Activated naive CD4-positive, alpha-beta T cell treated with anti-CD3 and anti-CD28 coated beads, Interleukin-2, amount 50 U/mL, for 72 hours (primary cell): ENCODE measurements at regions not wholly inside any gene's neighbourhood (a gene's known extent, or its start where the extent isn't known, plus 50 kb on each side); places are given as distances from the start of the nearest gene placed in this dataset.
"Not testable (repeated sequence)": the region's sequence is repeated elsewhere in the genome, so short reads cannot be mapped to it uniquely, and the experiment has no call there.

ENCODE experiments used
- ATAC-seq, 2 donors: fragments of 150-1000 bp; cut with Tn5 transposase; 2 replicates each; pipeline ENCODE4 v1.10.0; 2021; ENCODE audit warnings: mild to moderate bottlenecking in 2 of 2, moderate library complexity in 2 of 2
- DNase-seq, 2 donors: peaks; one replicate each; pipeline ENCODE4 v3.0.0; 2021 to 2022; ENCODE audit warnings: low spot score in 2 of 2
- H3K27ac Mint-ChIP-seq, 2 donors: one replicate each; pipeline ENCODE4 v1.8.0; 2022; ENCODE audit warnings: mild to moderate bottlenecking in 2 of 2, mixed read lengths in 2 of 2
- H3K36me3 Mint-ChIP-seq, 2 donors: one replicate each; pipeline ENCODE4 v1.8.0; 2022; ENCODE audit warnings: mixed read lengths in 2 of 2
- H3K9me3 Mint-ChIP-seq, 2 donors: one replicate each; pipeline ENCODE4 v1.8.0; 2022; ENCODE audit warnings: mixed read lengths in 2 of 2

- no peaks in the 10 kb centered on the region for H3K36me3 Mint-ChIP-seq
- no peak for ATAC-seq
- no peak overlapping the region for H3K27ac Mint-ChIP-seq
- peaks cover 0 to 11% of the 10 kb centered on the region in 2 donors for H3K9me3 Mint-ChIP-seq
- no peak for DNase-seq
Measured at GRCh38 chr13:97885641-97886040, 67.8 kb upstream of the IPO5 start.

- peak overlapping the region in 1 of 2 donors; percentile 0 for H3K27ac Mint-ChIP-seq
- H3K36me3 Mint-ChIP-seq: peaks cover 0 to 6% of the 10 kb centered on the region in 2 donors
- DNase-seq (no peak), ATAC-seq (no peak)
- H3K9me3 Mint-ChIP-seq: peaks cover 10 to 14% of the 10 kb centered on the region in 2 donors
Measured at GRCh38 chr13:97889803-97890202, 63.7 kb upstream of the IPO5 start.

- Mint-ChIP-seq H3K27ac (no peak overlapping the region), H3K9me3 (peaks cover 10 to 14% of the 10 kb centered on the region in 2 donors), H3K36me3 (peaks cover 0 to 6% of the 10 kb centered on the region in 2 donors)
- ATAC-seq: no peak
- no peak for DNase-seq
Measured at GRCh38 chr13:97890573-97890972, 62.9 kb upstream of the IPO5 start.

GRCh38 chr13:97891964-97892363, 61.5 kb upstream of the IPO5 start:
- ATAC-seq: not testable (repeated sequence)

GRCh38 chr13:97892717-97893116, 60.8 kb upstream of the IPO5 start:
- Mint-ChIP-seq H3K27ac (no peak overlapping the region), H3K36me3 (peaks cover 0 to 6% of the 10 kb centered on the region in 2 donors), H3K9me3 (peaks cover 6 to 10% of the 10 kb centered on the region in 2 donors)
- DNase-seq: no peak
- no peak for ATAC-seq

More at GRCh38 chr13:97891964-97892363, 61.5 kb upstream of the IPO5 start:
- H3K9me3 Mint-ChIP-seq: peaks cover 10 to 11% of the 10 kb centered on the region in 2 donors
- not testable (repeated sequence) for DNase-seq, H3K27ac Mint-ChIP-seq, H3K36me3 Mint-ChIP-seq

- Mint-ChIP-seq H3K9me3 (peaks cover 3 to 10% of the 10 kb centered on the region in 2 donors), H3K27ac (no peak overlapping the region), H3K36me3 (peaks cover 0 to 6% of the 10 kb centered on the region in 2 donors)
- no peak for ATAC-seq
- no peak for DNase-seq
Measured at GRCh38 chr13:97895383-97895782, 58.1 kb upstream of the IPO5 start.

- DNase-seq: no peak
- ATAC-seq: no peak
- Mint-ChIP-seq H3K9me3 (peaks cover 3 to 10% of the 10 kb centered on the region in 2 donors), H3K36me3 (peaks cover 0 to 6% of the 10 kb centered on the region in 2 donors), H3K27ac (no peak overlapping the region)
Measured at GRCh38 chr13:97896446-97896845, 57.0 kb upstream of the IPO5 start.

- DNase-seq (no peak), ATAC-seq (no peak)
- Mint-ChIP-seq H3K36me3 (no peaks in the 10 kb centered on the region), H3K27ac (no peak overlapping the region), H3K9me3 (no peaks in the 10 kb centered on the region)
Measured at GRCh38 chr13:97901716-97902115, 51.8 kb upstream of the IPO5 start.
